CD4-positive, alpha-beta T cell (primary cell): ENCODE measurements at regions not wholly inside any gene's neighbourhood (a gene's known extent, or its start where the extent isn't known, plus 50 kb on each side); places are given as distances from the start of the nearest gene placed in this dataset.

Experiments used
- ATAC-seq: fragments of 200-7000 bp; cut with Tn5 transposase; one replicate; pipeline ENCODE4 v1.10.0; 2022; ENCODE audit warnings: mild to moderate bottlenecking; ENCODE audit not compliant: poor library complexity
- CTCF ChIA-PET: fragments of 350-600 bp; sonication (Branson Sonifier 250); formaldehyde crosslinking; loops from one replicate; lab custom pipeline; 2021; ENCODE audit warnings: antibody characterized with exemption, inconsistent platforms; lab: Charles Lee
- POLR2A ChIA-PET: fragments of 350-600 bp; sonication (Branson Sonifier 250); formaldehyde crosslinking; loops from one replicate; lab custom pipeline; 2021; ENCODE audit warnings: antibody characterized with exemption, inconsistent platforms; lab: Charles Lee
- DNase-seq, 14 experiments: peaks; one replicate each; pipeline ENCODE4 v3.0.0-alpha.2; 2013 to 2020; ENCODE audit warnings: mixed read lengths in 2 of 14
- H3K27ac ChIP-seq, 2 donors: one replicate each; pipeline versions ENCODE4 v1.5.1 to v1.7.0; 2013; ENCODE audit warnings: low read length in 2 of 2, low read depth in 1 of 2, mild to moderate bottlenecking in 1 of 2
- H3K27me3 ChIP-seq, 2 experiments: 1 replicate in 1 of 2; 2 replicates in 1 of 2; pipeline versions ENCODE4 v1.6.1 to v1.7.0; 2013; ENCODE audit warnings: low read length in 2 of 2, control low read depth in 1 of 2, mild to moderate bottlenecking in 1 of 2, moderate library complexity in 1 of 2; ENCODE audit not compliant: insufficient read depth in 2 of 2, control insufficient read depth in 1 of 2
- H3K36me3 ChIP-seq: one replicate; pipeline ENCODE4 v1.6.1; 2013; ENCODE audit warnings: low read length, control low read depth; ENCODE audit not compliant: insufficient read depth
- H3K4me1 ChIP-seq: one replicate; pipeline ENCODE4 v1.6.1; 2013; ENCODE audit warnings: low read length, control low read depth; ENCODE audit not compliant: insufficient read depth
- H3K4me3 ChIP-seq: one replicate; pipeline ENCODE4 v1.5.1; 2013; ENCODE audit warnings: mild to moderate bottlenecking, low read length, moderate library complexity
- H3K9me3 ChIP-seq, 2 experiments: 1 replicate in 1 of 2; 2 replicates in 1 of 2; pipeline versions ENCODE4 v1.6.1 to v1.7.0; 2013; ENCODE audit warnings: low read length in 2 of 2, mild to moderate bottlenecking in 2 of 2, control low read depth in 1 of 2, moderate library complexity in 1 of 2; ENCODE audit not compliant: control insufficient read depth in 1 of 2, insufficient read depth in 1 of 2
- H3K27ac Mint-ChIP-seq: one replicate; pipeline ENCODE4 v1.8.0; 2020; ENCODE audit warnings: mixed read lengths
- H3K27me3 Mint-ChIP-seq: one replicate; pipeline ENCODE4 v1.8.0; 2021; ENCODE audit warnings: mixed read lengths
- H3K36me3 Mint-ChIP-seq: one replicate; pipeline ENCODE4 v1.8.0; 2021; ENCODE audit warnings: low read depth, mixed read lengths
- H3K4me1 Mint-ChIP-seq: one replicate; pipeline ENCODE4 v1.8.0; 2021; ENCODE audit warnings: low read depth, mixed read lengths
- H3K4me3 Mint-ChIP-seq: one replicate; pipeline ENCODE4 v1.8.0; 2020; ENCODE audit warnings: mild to moderate bottlenecking, mixed read lengths
- H3K9me3 Mint-ChIP-seq: one replicate; pipeline ENCODE4 v1.8.0; 2020; ENCODE audit warnings: mixed read lengths
- CTCF ChIP-seq: fragments of 200-600 bp; IDR thresholded peaks from one replicate; pipeline ENCODE4 v1.8.0; 2022; ENCODE audit warnings: antibody characterized with exemption, mild to moderate bottlenecking
- intact Hi-C, 2 experiments: fragments of 100-400 bp; cut with DNase I in 1 of 2; cut with micrococcal nuclease in 1 of 2; formaldehyde crosslinking; loops; one replicate each; pipeline versions ENCODE4 v1.15.1 to v1.9.0; 2023 to 2025; cut with DNase I, micrococcal nuclease

- H3K4me3 Mint-ChIP-seq = no peak overlapping the region
- H3K36me3 Mint-ChIP-seq = no peaks in the 10 kb centered on the region
- TF ChIP-seq CTCF = no peak
- H3K4me1 Mint-ChIP-seq = no peaks in the 10 kb centered on the region
- H3K9me3 Mint-ChIP-seq = no peaks in the 10 kb centered on the region
- Histone ChIP-seq H3K4me1 (no peaks in the 10 kb centered on the region), H3K27me3 (peaks cover 0 to 2% of the 10 kb centered on the region in 2 experiments), H3K4me3 (no peak overlapping the region), H3K36me3 (no peaks in the 10 kb centered on the region), H3K27ac (no peak overlapping the region), H3K9me3 (no peaks in the 10 kb centered on the region)
- intact Hi-C loops = no loop called here
- no peak for ATAC-seq
- no peak for DNase-seq
- peaks cover 6% of the 10 kb centered on the region for H3K27me3 Mint-ChIP-seq
- ChIA-PET CTCF (no interaction called here), POLR2A (no interaction called here)
- no peak overlapping the region for H3K27ac Mint-ChIP-seq
Measured at GRCh38 chr14:54192610-54193009, 204.2 kb upstream of the CDKN3 start.

DNA sequence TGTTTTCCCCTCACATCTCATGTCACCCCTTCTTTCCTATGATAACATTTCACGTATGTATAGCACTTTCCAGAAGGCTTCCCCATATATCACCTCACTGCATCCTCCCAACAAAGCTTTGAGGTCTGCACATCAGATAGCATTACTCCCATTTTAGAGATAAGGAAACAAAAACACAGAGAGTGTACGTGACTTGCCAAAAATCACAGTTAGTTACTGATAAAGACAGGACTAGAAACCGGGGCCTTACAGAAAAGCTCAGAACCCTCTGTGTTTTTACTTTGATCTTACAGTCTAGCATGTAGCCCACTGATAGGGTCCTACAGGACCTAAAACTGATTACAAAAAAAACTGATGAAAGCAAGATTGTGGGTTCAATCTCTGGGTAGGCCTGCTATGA, 202.9 kb upstream of the CDKN3 start:
- no peaks in the 10 kb centered on the region for H3K36me3 ChIP-seq
- no peak overlapping the region for H3K4me3 ChIP-seq
- no peaks in the 10 kb centered on the region for H3K4me1 ChIP-seq
- no peak overlapping the region for H3K27ac Mint-ChIP-seq
- no peak for ATAC-seq
- H3K27me3 Mint-ChIP-seq = peaks cover 6% of the 10 kb centered on the region
- TF ChIP-seq CTCF = no peak
- ChIA-PET POLR2A (no interaction called here), CTCF (interaction anchor here (0.5 kb wide), 1 partner anchor 1909 kb away, joined by 3 read pairs; no protein-coding TSS in a partner anchor)
- H3K4me1 Mint-ChIP-seq = no peaks in the 10 kb centered on the region
- H3K9me3 ChIP-seq = no peaks in the 10 kb centered on the region
- H3K4me3 Mint-ChIP-seq = no peak overlapping the region
- DNase-seq = no peak
- H3K27ac ChIP-seq = no peak overlapping the region
- H3K27me3 ChIP-seq = no peaks in the 10 kb centered on the region
- intact Hi-C loops = no loop called here
- peaks cover 4% of the 10 kb centered on the region for H3K9me3 Mint-ChIP-seq
- no peaks in the 10 kb centered on the region for H3K36me3 Mint-ChIP-seq

- H3K27me3 ChIP-seq = no peaks in the 10 kb centered on the region
- H3K4me3 ChIP-seq = no peak overlapping the region
- H3K9me3 ChIP-seq = no peaks in the 10 kb centered on the region
- no peak for DNase-seq
- POLR2A ChIA-PET = no interaction called here
- no peaks in the 10 kb centered on the region for H3K36me3 ChIP-seq
- no peak for TF ChIP-seq CTCF
- no peaks in the 10 kb centered on the region for H3K4me1 ChIP-seq
- intact Hi-C loops = no loop called here
- no peak overlapping the region for H3K27ac Mint-ChIP-seq
- peaks cover 6% of the 10 kb centered on the region for H3K27me3 Mint-ChIP-seq
- no peaks in the 10 kb centered on the region for H3K4me1 Mint-ChIP-seq
- H3K4me3 Mint-ChIP-seq = no peak overlapping the region
- no peak for ATAC-seq
- CTCF ChIA-PET = interaction anchor here (0.5 kb wide), 1 partner anchor 1908 kb away, joined by 3 read pairs; no protein-coding TSS in a partner anchor
- peaks cover 6% of the 10 kb centered on the region for H3K9me3 Mint-ChIP-seq
- H3K36me3 Mint-ChIP-seq = no peaks in the 10 kb centered on the region
- no peak overlapping the region for H3K27ac ChIP-seq
Measured at GRCh38 chr14:54194501-54194900, 202.3 kb upstream of the CDKN3 start.
